ENCODE measurements at regions not wholly inside any gene's neighbourhood (a gene's known extent, or its start where the extent isn't known, plus 50 kb on each side); places are given as distances from the start of the nearest gene placed in this dataset.

- Histone ChIP-seq H3K36me3 (ENCODE audit: control insufficient read depth, insufficient read depth, low read length) (no peaks in the 10 kb centered on the region), H3K27me3 (ENCODE audit: control insufficient read depth, insufficient read depth, low read length) (no peaks in the 10 kb centered on the region), H3K4me3 (ENCODE audit: low read depth, low read length) (no peak overlapping the region)
- TF ChIP-seq CTCF (IDR thresholded peaks at IDR 0.05; ENCODE audit: insufficient read depth, low read length, poor library complexity, severe bottlenecking) = no peak
- no peak for DNase-seq (ENCODE audit: low read depth)
Measured at GRCh38 chr10:52616395-52616764, 156.2 kb downstream of the MBL2 start.

- no peaks in the 10 kb centered on the region for H3K36me3 ChIP-seq (ENCODE audit: control insufficient read depth, insufficient read depth, low read length)
- no peak for DNase-seq (ENCODE audit: low read depth)
- no peaks in the 10 kb centered on the region for H3K27me3 ChIP-seq (ENCODE audit: control insufficient read depth, insufficient read depth, low read length)
- no peak overlapping the region for H3K4me3 ChIP-seq (ENCODE audit: low read depth, low read length)
- no peak for TF ChIP-seq CTCF (IDR thresholded peaks at IDR 0.05; ENCODE audit: insufficient read depth, low read length, poor library complexity, severe bottlenecking)
Measured at GRCh38 chr10:52617346-52617745, 155.2 kb downstream of the MBL2 start.

- Histone ChIP-seq H3K4me3 (ENCODE audit: low read depth, low read length) (no peak overlapping the region), H3K27me3 (ENCODE audit: control insufficient read depth, insufficient read depth, low read length) (no peaks in the 10 kb centered on the region), H3K36me3 (ENCODE audit: control insufficient read depth, insufficient read depth, low read length) (no peaks in the 10 kb centered on the region)
- no peak for TF ChIP-seq CTCF (IDR thresholded peaks at IDR 0.05; ENCODE audit: insufficient read depth, low read length, poor library complexity, severe bottlenecking)
- no peak for DNase-seq (ENCODE audit: low read depth)
Measured at GRCh38 chr10:52619052-52619451, 153.5 kb downstream of the MBL2 start.

DNA sequence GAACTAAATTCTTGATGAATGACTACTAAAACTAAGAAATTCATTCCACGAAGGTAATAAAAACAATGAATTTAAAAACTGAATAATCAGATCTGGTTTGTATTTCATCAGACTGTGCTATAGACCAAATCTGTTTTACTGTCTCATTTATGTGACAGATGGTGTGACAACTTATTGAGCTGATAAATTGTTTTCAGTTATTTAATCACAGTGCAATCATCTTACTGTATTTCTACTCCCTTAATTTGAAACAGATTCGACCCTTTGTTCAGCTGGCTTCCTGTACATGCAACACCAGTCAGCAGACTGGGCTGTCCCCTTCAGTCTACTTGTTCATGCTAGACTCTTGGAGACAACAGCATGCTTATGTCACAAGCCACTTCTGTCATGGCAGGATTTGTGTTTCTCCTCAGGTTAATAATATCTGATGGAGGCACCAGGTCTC is 150.9 kb downstream of the MBL2 start:
- TF ChIP-seq CTCF (IDR thresholded peaks at IDR 0.05; ENCODE audit: insufficient read depth, low read length, poor library complexity, severe bottlenecking) = no peak
- H3K4me3 ChIP-seq (ENCODE audit: low read depth, low read length) = no peak overlapping the region
- no peak for DNase-seq (ENCODE audit: low read depth)

DNA sequence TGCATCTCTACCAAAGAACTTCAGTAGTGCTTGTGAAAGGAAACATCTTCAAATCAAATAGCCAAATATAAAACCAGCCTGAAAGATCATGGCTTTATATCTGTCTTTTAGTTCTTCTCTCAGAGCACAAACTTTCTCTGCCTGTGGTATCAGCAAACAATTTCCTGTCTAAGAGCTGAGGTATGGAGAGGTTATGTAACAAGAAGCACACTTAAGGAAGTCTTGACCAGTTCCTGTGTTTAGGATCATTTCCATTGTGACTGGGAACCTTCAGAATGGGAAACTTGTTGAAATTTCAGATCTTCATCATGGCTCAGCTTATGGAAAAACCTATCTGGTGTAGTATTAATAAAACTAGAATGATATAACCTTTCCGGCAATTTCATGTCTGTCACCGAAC is 148.8 kb downstream of the MBL2 start:
- no peak overlapping the region for H3K4me3 ChIP-seq (ENCODE audit: low read depth, low read length)

More for the DNA sequence above, 150.9 kb downstream of the MBL2 start:
- Histone ChIP-seq H3K27me3 (ENCODE audit: control insufficient read depth, insufficient read depth, low read length) (no peaks in the 10 kb centered on the region), H3K36me3 (ENCODE audit: control insufficient read depth, insufficient read depth, low read length) (no peaks in the 10 kb centered on the region)

More for the DNA sequence above, 148.8 kb downstream of the MBL2 start:
- DNase-seq (ENCODE audit: low read depth) = no peak
- Histone ChIP-seq H3K27me3 (ENCODE audit: control insufficient read depth, insufficient read depth, low read length) (no peaks in the 10 kb centered on the region), H3K36me3 (ENCODE audit: control insufficient read depth, insufficient read depth, low read length) (no peaks in the 10 kb centered on the region)
- no peak for TF ChIP-seq CTCF (IDR thresholded peaks at IDR 0.05; ENCODE audit: insufficient read depth, low read length, poor library complexity, severe bottlenecking)
